ENCODE measurements at regions not wholly inside any gene's neighbourhood (a gene's known extent, or its start where the extent isn't known, plus 50 kb on each side); places are given as distances from the start of the nearest gene placed in this dataset.

DNA sequence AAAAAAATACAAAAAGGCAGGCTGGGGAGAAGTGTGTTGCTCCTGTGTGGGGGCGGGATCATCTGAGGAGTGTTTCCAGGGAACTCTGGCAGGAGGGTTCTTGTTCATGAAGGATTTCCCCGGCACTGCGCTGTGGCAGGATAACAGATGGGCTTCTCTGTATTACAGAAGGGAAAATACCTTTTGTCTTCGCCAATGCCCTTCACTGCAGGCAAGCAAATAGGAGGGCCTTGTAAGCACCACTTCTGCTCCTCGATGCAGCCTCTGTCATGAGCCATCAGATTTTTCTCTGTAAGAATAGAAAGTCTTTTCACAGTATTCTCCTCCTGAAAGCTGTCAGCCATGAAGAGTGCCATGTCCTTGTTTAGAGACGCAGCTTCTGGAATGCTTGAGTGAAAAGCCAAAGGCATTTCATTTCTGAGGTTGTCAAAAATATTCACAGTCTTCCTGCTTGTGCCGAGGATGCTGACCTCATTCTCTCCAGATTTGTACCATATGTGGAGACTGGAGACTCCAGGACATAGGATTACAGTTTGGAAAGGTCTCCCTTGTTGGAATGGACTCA, 294.0 kb downstream of the YTHDC2 start:
- TF ChIP-seq, protein P1, sequence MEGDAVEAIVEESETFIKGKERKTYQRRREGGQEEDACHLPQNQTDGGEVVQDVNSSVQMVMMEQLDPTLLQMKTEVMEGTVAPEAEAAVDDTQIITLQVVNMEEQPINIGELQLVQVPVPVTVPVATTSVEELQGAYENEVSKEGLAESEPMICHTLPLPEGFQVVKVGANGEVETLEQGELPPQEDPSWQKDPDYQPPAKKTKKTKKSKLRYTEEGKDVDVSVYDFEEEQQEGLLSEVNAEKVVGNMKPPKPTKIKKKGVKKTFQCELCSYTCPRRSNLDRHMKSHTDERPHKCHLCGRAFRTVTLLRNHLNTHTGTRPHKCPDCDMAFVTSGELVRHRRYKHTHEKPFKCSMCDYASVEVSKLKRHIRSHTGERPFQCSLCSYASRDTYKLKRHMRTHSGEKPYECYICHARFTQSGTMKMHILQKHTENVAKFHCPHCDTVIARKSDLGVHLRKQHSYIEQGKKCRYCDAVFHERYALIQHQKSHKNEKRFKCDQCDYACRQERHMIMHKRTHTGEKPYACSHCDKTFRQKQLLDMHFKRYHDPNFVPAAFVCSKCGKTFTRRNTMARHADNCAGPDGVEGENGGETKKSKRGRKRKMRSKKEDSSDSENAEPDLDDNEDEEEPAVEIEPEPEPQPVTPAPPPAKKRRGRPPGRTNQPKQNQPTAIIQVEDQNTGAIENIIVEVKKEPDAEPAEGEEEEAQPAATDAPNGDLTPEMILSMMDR (IDR thresholded peaks at IDR 0.05): no peak
- no peak for TF ChIP-seq ZFX (IDR thresholded peaks at IDR 0.05; ENCODE audit: borderline replicate concordance)
